Large intestine (tissue), 3 donors: ENCODE measurements at regions not wholly inside any gene's neighbourhood (a gene's known extent, or its start where the extent isn't known, plus 50 kb on each side); places are given as distances from the start of the nearest gene placed in this dataset.
A peak's percentile ranks its signal among the peaks of the same experiment; 100 is the strongest.

Experiments used
- DNase-seq, 2 donors: peaks; one replicate each; pipeline versions ENCODE4 v3.0.0 to v3.0.0-alpha.2; 2013
- H3K27ac ChIP-seq: one replicate; pipeline ENCODE4 v1.5.1; 2013; ENCODE audit warnings: low read length
- H3K27me3 ChIP-seq: 2 replicates; pipeline ENCODE4 v1.6.1; 2013; ENCODE audit warnings: low read length; ENCODE audit not compliant: control insufficient read depth, insufficient read depth
- H3K36me3 ChIP-seq: 2 replicates; pipeline ENCODE4 v1.6.1; 2013; ENCODE audit warnings: low read length; ENCODE audit not compliant: control insufficient read depth, insufficient read depth
- H3K4me1 ChIP-seq: one replicate; pipeline ENCODE4 v1.6.1; 2013; ENCODE audit warnings: low read length; ENCODE audit not compliant: control insufficient read depth, insufficient read depth
- H3K4me3 ChIP-seq: one replicate; pipeline ENCODE4 v1.5.1; 2013; ENCODE audit warnings: low read length
- H3K9me3 ChIP-seq: one replicate; pipeline ENCODE4 v1.6.1; 2013; ENCODE audit warnings: mild to moderate bottlenecking, low read depth, low read length, moderate library complexity; ENCODE audit not compliant: control insufficient read depth
- WGBS: methylation state at CpG from one replicate; pipeline ENCODE4 v1.1.5; 2013; ENCODE audit warnings: low lambda C conversion rate; ENCODE audit not compliant: insufficient coverage; 5-methylcytosine and 5-hydroxymethylcytosine counted together

- Histone ChIP-seq H3K27ac (no peak overlapping the region), H3K4me3 (no peak overlapping the region), H3K4me1 (no peaks in the 10 kb centered on the region), H3K36me3 (no peaks in the 10 kb centered on the region), H3K9me3 (no peaks in the 10 kb centered on the region), H3K27me3 (peaks cover 3% of the 10 kb centered on the region)
- WGBS, result 64% methylated on average over 4 of the region's 14 CpGs
- no peak for DNase-seq
Measured at GRCh38 chr15:38672814-38673670, 108.4 kb upstream of the RASGRP1 start.

DNA sequence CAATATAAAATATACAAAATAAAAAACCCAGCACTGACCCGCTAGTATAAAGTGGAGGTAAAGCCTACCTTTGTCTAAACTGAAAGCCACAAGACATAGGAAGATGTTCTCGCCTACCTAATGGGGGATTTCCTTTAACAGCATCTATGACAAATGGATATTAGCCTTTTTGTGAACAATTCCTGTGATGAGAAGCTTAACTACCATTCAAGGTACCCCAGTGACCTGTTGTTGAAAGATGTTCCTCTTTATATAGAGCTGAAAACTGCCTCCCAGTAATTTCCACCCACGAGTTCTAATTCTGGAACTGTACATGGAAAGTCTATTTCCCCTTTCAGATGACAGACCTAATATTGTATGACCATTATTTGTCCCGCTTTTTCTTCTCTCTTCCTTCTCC lies 109.8 kb upstream of the RASGRP1 start:
- DNase-seq, result no peak
- Histone ChIP-seq H3K27me3 (no peaks in the 10 kb centered on the region), H3K4me3 (no peak overlapping the region), H3K9me3 (no peaks in the 10 kb centered on the region), H3K36me3 (no peaks in the 10 kb centered on the region), H3K4me1 (no peaks in the 10 kb centered on the region), H3K27ac (no peak overlapping the region)
- WGBS, result 90% methylated on average over 2 of the region's 4 CpGs

- no peaks in the 10 kb centered on the region for H3K27me3 ChIP-seq
- no peaks in the 10 kb centered on the region for H3K4me1 ChIP-seq
- H3K27ac ChIP-seq, result no peak overlapping the region
- no peak for DNase-seq
- WGBS, result 92% methylated on average over 2 of the region's 2 CpGs
- H3K9me3 ChIP-seq, result no peaks in the 10 kb centered on the region
- no peak overlapping the region for H3K4me3 ChIP-seq
- H3K36me3 ChIP-seq, result no peaks in the 10 kb centered on the region
Measured at GRCh38 chr15:38678281-38678680, 113.7 kb upstream of the RASGRP1 start.

- H3K4me1 ChIP-seq, result no peaks in the 10 kb centered on the region
- no peaks in the 10 kb centered on the region for H3K27me3 ChIP-seq
- 80% methylated on average over 2 of the region's 5 CpGs for WGBS
- no peak overlapping the region for H3K27ac ChIP-seq
- no peak for DNase-seq
- H3K36me3 ChIP-seq, result no peaks in the 10 kb centered on the region
- no peaks in the 10 kb centered on the region for H3K9me3 ChIP-seq
- no peak overlapping the region for H3K4me3 ChIP-seq
Measured at GRCh38 chr15:38680775-38681174, 116.2 kb upstream of the RASGRP1 start.

GRCh38 chr15:38682363-38682762 lies 117.7 kb upstream of the RASGRP1 start:
- DNase-seq, result no peak
- no peaks in the 10 kb centered on the region for H3K4me1 ChIP-seq
- WGBS, result no CpG with 5 or more reads among the region's 3 CpGs
- no peaks in the 10 kb centered on the region for H3K9me3 ChIP-seq
- H3K4me3 ChIP-seq, result no peak overlapping the region
- no peaks in the 10 kb centered on the region for H3K36me3 ChIP-seq
- H3K27me3 ChIP-seq, result no peaks in the 10 kb centered on the region
- H3K27ac ChIP-seq, result no peak overlapping the region

DNA sequence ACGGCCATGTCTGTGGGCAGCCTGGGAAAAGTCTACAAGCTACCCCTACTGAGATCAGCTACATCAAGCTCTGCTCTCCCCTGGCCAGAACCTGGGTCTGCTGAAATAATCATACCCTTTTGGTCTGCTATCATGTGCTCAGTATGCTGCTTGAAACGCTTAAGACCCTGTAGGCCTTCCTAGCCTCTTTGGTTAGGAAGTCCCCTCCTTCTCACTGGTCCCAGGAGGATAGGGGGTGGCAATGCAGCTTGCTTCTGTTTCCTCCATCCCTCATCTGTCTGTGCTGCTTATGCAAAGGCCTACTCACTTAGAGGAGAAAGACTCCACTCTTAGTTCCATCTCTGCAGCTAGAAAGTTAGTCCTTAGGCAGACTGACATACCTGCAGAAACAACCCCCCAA lies 118.2 kb upstream of the RASGRP1 start:
- DNase-seq, result no peak
- Histone ChIP-seq H3K9me3 (no peaks in the 10 kb centered on the region), H3K27ac (no peak overlapping the region), H3K4me1 (no peaks in the 10 kb centered on the region), H3K4me3 (no peak overlapping the region), H3K27me3 (no peaks in the 10 kb centered on the region), H3K36me3 (no peaks in the 10 kb centered on the region)
- WGBS, result 83% methylated on average over 1 of the region's 2 CpGs

GRCh38 chr15:38683382-38684242 lies 119.0 kb upstream of the RASGRP1 start:
- WGBS, result no CpG with 5 or more reads among the region's 2 CpGs
- Histone ChIP-seq H3K27me3 (no peaks in the 10 kb centered on the region), H3K4me3 (no peak overlapping the region), H3K27ac (no peak overlapping the region), H3K4me1 (no peaks in the 10 kb centered on the region), H3K36me3 (no peaks in the 10 kb centered on the region), H3K9me3 (no peaks in the 10 kb centered on the region)
- DNase-seq, result peak; percentile 24 to 25

GRCh38 chr15:38684440-38685010 lies 119.9 kb upstream of the RASGRP1 start:
- WGBS, result no CpG with 5 or more reads among the region's 2 CpGs
- Histone ChIP-seq H3K9me3 (no peaks in the 10 kb centered on the region), H3K4me3 (no peak overlapping the region), H3K36me3 (no peaks in the 10 kb centered on the region), H3K4me1 (no peaks in the 10 kb centered on the region), H3K27ac (no peak overlapping the region), H3K27me3 (no peaks in the 10 kb centered on the region)
- no peak for DNase-seq

DNA sequence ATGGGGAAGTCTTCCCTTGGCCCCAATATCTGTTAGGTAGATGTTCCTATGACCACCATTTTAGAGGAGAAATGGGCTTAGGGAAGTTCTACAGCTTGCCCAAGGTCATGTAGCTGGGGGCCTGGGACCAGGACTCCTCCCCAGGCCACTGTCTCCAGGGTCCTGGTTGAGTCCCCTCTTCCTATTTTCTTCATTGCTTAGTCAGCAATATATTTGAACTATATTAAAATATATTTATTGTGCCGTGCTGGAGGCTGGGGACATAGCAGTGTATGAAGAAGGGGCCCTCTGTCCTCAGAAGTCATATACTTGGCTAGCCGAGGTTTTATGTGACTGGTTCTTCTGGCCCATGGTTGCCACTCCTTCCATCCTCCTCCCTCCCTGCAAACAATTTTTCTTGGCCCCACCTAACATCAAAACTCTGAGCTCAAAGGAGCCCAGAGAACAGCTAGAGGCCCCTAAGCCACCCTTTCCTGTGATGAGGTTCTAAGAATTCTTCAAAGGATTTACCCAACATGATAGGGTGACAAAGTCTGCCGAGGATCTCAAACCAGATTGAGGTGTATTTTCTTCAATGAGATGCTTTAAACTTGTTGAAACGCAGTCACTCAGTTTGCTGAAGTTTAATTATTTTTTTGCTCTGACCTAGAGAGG lies 121.2 kb upstream of the RASGRP1 start:
- H3K4me3 ChIP-seq, result no peak overlapping the region
- H3K27me3 ChIP-seq, result no peaks in the 10 kb centered on the region
- DNase-seq, result no peak
- H3K36me3 ChIP-seq, result no peaks in the 10 kb centered on the region
- H3K9me3 ChIP-seq, result no peaks in the 10 kb centered on the region
- H3K4me1 ChIP-seq, result no peaks in the 10 kb centered on the region
- WGBS, result no CpG with 5 or more reads among the region's 4 CpGs
- H3K27ac ChIP-seq, result no peak overlapping the region

- H3K27ac ChIP-seq, result no peak overlapping the region
- H3K4me3 ChIP-seq, result no peak overlapping the region
- no peaks in the 10 kb centered on the region for H3K27me3 ChIP-seq
- H3K36me3 ChIP-seq, result no peaks in the 10 kb centered on the region
- DNase-seq, result no peak
- WGBS, result 20% methylated on average over 1 of the region's 2 CpGs
- H3K4me1 ChIP-seq, result no peaks in the 10 kb centered on the region
- H3K9me3 ChIP-seq, result no peaks in the 10 kb centered on the region
Measured at GRCh38 chr15:38687340-38687739, 122.7 kb upstream of the RASGRP1 start.
